ENCODE measurements at regions not wholly inside any gene's neighbourhood (a gene's known extent, or its start where the extent isn't known, plus 50 kb on each side); places are given as distances from the start of the nearest gene placed in this dataset.

- FAIRE-seq: no peak
- TF ChIP-seq TAF1 (IDR thresholded peaks at IDR 0.05; ENCODE audit: borderline replicate concordance, low read depth, low read length): no peak
- no peak for TF ChIP-seq POLR2AphosphoS5 (IDR thresholded peaks at IDR 0.05; ENCODE audit: low read depth, low read length)
- no peak for TF ChIP-seq POLR2A (IDR thresholded peaks at IDR 0.05; ENCODE audit: low read depth, low read length)
- DNase-seq (ENCODE audit: insufficient read length): no peak
Observed at GRCh38 chr7:12785473-12785872, 98.0 kb downstream of the ARL4A start.

DNA sequence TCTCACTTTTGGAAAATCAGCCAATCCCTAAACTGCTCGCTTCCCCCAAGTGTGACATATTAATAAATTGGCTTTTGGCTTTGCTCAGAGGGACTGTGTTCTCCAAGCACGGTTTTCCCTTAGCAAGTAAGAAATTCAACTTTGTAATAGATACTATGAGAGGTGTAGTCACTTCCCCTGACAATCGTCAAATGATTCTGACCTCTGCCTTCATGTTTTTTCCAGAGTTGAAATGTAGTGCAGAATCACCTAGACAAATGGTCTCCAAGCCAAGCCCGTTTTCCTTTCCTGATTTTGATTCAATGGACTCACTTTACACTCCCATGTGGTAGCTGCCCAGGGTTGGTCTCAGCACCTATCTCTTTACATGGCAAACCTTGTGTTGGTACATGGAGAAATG lies 99.1 kb downstream of the ARL4A start:
- FAIRE-seq: no peak
- no peak for DNase-seq (ENCODE audit: insufficient read length)

DNA sequence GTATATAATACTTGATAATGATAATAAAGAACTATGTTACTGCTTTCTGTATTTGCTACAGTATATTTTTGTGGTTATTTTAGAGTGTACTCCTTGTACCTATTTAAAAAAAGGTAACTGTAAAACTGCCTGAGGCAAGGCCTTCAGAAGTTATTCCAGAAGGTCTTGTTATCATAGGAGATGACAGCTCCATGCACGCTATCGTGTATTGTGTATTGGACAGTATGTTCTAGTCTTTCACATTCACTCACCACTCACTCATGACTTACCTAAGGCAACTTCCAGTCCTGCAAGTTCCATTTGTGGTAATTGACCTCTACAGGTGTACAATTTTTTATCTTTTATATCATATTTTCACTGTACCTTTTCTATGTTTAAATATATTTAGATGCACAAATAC lies 100.7 kb downstream of the ARL4A start:
- TF ChIP-seq POLR2AphosphoS5 (IDR thresholded peaks at IDR 0.05; ENCODE audit: low read depth, low read length): no peak
- TF ChIP-seq POLR2A (IDR thresholded peaks at IDR 0.05; ENCODE audit: low read depth, low read length): no peak
- TF ChIP-seq TAF1 (IDR thresholded peaks at IDR 0.05; ENCODE audit: borderline replicate concordance, low read depth, low read length): no peak
- DNase-seq (ENCODE audit: insufficient read length) (no peak), FAIRE-seq (no peak)

More for the DNA sequence above, 99.1 kb downstream of the ARL4A start:
- TF ChIP-seq POLR2AphosphoS5 (IDR thresholded peaks at IDR 0.05; ENCODE audit: low read depth, low read length): no peak
- TF ChIP-seq TAF1 (IDR thresholded peaks at IDR 0.05; ENCODE audit: borderline replicate concordance, low read depth, low read length): no peak

DNA sequence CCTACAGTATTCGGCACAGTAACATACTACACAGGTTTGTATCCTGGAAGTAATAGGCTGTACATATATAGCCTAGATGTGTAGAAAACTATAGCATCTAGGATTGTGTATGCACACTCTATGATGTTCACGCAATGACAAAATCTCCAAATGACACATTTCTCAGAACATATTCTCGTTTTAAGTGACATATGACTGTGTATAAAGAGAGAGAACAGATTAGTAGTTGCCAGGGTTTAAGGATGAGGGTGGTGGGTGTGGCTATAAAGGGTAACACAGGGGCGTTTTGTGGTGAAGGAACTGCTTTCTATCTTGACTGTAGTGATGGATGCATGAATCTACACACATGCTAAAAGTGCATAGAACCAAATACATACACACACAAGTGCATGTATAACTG lies 101.2 kb downstream of the ARL4A start:
- TF ChIP-seq TAF1 (IDR thresholded peaks at IDR 0.05; ENCODE audit: borderline replicate concordance, low read depth, low read length) (no peak), POLR2AphosphoS5 (IDR thresholded peaks at IDR 0.05; ENCODE audit: low read depth, low read length) (no peak)
- no peak for DNase-seq (ENCODE audit: insufficient read length)
- no peak for FAIRE-seq

DNA sequence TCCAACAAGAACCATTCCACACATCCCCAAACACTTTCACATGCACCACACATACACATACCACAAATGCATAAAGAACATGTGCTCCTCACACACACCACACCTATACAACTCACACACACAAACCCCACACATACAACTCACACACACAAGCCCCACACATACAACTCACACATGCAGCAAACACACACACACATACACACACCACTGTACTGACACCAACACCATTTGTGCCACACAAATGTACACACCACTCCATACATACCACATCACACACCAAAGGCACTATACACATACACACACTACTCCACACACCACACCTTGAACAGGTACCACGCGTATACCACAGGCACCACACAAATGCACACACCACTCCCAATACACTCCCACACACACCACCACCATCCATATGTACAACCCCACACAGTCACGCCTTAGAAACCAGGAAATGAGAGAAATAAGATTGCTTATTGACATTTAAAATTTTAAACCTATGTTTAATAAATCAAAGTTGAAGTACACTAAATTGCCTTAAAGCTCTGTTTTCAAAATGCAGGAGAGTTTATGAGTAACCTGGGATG lies 107.4 kb downstream of the ARL4A start:
- TF ChIP-seq POLR2AphosphoS5 (IDR thresholded peaks at IDR 0.05; ENCODE audit: low read depth, low read length): no peak
- no peak for TF ChIP-seq TAF1 (IDR thresholded peaks at IDR 0.05; ENCODE audit: borderline replicate concordance, low read depth, low read length)
- no peak for TF ChIP-seq POLR2A (IDR thresholded peaks at IDR 0.05; ENCODE audit: low read depth, low read length)
- DNase-seq (ENCODE audit: insufficient read length) (no peak), FAIRE-seq (no peak)

- no peak for DNase-seq (ENCODE audit: insufficient read length)
- TF ChIP-seq POLR2AphosphoS5 (IDR thresholded peaks at IDR 0.05; ENCODE audit: low read depth, low read length): no peak
- FAIRE-seq: no peak
Observed at GRCh38 chr7:12796397-12797127, 109.1 kb downstream of the ARL4A start.

DNA sequence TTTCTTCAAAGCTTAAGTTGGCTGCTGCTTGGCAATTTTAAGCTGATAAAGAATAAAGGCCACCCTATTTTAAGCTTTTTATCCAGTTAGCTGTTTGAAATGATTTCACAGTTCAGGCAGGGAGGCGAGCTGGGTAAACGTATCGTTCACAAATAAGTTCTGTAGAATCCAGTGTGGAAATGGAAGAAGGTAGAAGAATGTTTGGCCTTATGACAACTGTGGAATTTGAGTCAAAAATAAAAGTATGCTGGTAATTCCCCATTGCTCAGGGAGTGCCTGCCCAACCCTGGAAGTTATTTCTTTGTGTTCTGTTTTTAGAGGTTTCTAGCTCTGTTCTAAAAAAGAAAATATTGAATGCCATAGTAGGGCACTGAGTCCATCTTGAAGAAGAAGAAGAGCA lies 113.1 kb downstream of the ARL4A start:
- TF ChIP-seq TAF1 (IDR thresholded peaks at IDR 0.05; ENCODE audit: borderline replicate concordance, low read depth, low read length) (no peak), POLR2A (IDR thresholded peaks at IDR 0.05; ENCODE audit: low read depth, low read length) (no peak), POLR2AphosphoS5 (IDR thresholded peaks at IDR 0.05; ENCODE audit: low read depth, low read length) (no peak)
- FAIRE-seq: no peak
- no peak for DNase-seq (ENCODE audit: insufficient read length)

- no peak for FAIRE-seq
- no peak for DNase-seq (ENCODE audit: insufficient read length)
- no peak for TF ChIP-seq POLR2AphosphoS5 (IDR thresholded peaks at IDR 0.05; ENCODE audit: low read depth, low read length)
- no peak for TF ChIP-seq POLR2A (IDR thresholded peaks at IDR 0.05; ENCODE audit: low read depth, low read length)
- TF ChIP-seq TAF1 (IDR thresholded peaks at IDR 0.05; ENCODE audit: borderline replicate concordance, low read depth, low read length): no peak
Observed at GRCh38 chr7:12801107-12801506, 113.7 kb downstream of the ARL4A start.

GRCh38 chr7:12802070-12802469 lies 114.6 kb downstream of the ARL4A start:
- DNase-seq (ENCODE audit: insufficient read length): no peak
- TF ChIP-seq TAF1 (IDR thresholded peaks at IDR 0.05; ENCODE audit: borderline replicate concordance, low read depth, low read length): no peak
- no peak for TF ChIP-seq POLR2AphosphoS5 (IDR thresholded peaks at IDR 0.05; ENCODE audit: low read depth, low read length)
- no peak for TF ChIP-seq POLR2A (IDR thresholded peaks at IDR 0.05; ENCODE audit: low read depth, low read length)
- FAIRE-seq: no peak

DNA sequence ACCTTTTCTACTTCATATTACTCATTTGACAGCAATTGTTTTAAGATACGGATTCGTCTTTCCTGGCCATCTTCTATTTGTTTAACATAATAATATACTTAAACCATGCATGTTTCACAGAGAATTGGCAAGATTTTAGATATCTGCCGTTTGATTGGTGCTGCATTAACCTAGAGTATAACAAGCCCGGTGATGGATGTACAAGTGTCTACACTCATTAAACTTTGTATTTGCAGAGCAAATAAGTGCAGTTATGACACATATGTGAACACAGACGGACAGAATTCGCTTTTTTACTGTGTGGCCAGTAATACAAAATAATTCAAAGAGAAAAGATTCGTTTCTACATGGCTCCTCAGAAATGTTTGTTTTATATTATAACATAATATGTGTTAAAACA lies 116.1 kb downstream of the ARL4A start:
- no peak for TF ChIP-seq TAF1 (IDR thresholded peaks at IDR 0.05; ENCODE audit: borderline replicate concordance, low read depth, low read length)
- TF ChIP-seq POLR2A (IDR thresholded peaks at IDR 0.05; ENCODE audit: low read depth, low read length): no peak
- TF ChIP-seq POLR2AphosphoS5 (IDR thresholded peaks at IDR 0.05; ENCODE audit: low read depth, low read length): no peak
- no peak for FAIRE-seq
- DNase-seq (ENCODE audit: insufficient read length): no peak

DNA sequence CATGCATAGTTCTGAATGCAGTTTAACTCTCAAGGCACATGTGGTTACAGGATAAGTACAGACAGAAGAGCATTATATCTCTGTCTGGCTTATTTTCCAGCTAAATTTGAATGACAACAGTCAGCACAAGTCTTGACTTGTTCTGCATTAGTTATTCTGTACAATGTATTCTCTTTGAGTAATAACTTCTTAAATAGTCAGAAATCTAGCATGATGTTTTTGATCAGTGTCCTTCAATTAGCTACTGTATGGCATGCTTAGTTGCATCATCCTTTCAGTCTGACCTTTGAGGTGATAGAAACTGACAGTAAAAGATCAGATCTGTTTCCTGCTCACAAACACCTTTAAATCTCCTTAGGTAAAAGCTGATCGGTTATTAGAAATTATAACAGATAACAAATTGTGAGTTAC lies 118.1 kb downstream of the ARL4A start:
- DNase-seq (ENCODE audit: insufficient read length) (no peak), FAIRE-seq (no peak)
- no peak for TF ChIP-seq TAF1 (IDR thresholded peaks at IDR 0.05; ENCODE audit: borderline replicate concordance, low read depth, low read length)

DNA sequence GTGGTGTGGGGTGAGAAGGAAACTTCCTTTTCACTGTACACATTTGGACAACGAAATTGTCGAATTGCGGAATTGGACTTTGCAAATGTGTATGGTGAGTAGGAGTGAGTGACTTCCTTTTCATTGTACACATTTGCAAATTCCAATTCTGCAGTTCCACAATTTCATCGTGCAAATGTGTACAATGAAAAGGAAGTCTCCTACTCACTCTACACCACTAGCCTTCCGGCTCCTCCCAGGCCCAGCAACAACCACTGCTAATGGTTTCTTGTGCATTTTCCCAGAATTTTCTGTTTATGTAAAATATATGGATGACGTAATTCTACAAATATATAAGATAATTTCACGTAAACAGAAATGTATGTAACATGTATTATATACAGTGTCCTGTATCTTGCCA lies 118.5 kb downstream of the ARL4A start:
- FAIRE-seq (no peak), DNase-seq (ENCODE audit: insufficient read length) (no peak)
- TF ChIP-seq TAF1 (IDR thresholded peaks at IDR 0.05; ENCODE audit: borderline replicate concordance, low read depth, low read length): no peak
- no peak for TF ChIP-seq POLR2AphosphoS5 (IDR thresholded peaks at IDR 0.05; ENCODE audit: low read depth, low read length)
- no peak for TF ChIP-seq POLR2A (IDR thresholded peaks at IDR 0.05; ENCODE audit: low read depth, low read length)

All from GM12892 (cell line).